Kidney epithelial cell (primary cell): ENCODE measurements at regions not wholly inside any gene's neighbourhood (a gene's known extent, or its start where the extent isn't known, plus 50 kb on each side); places are given as distances from the start of the nearest gene placed in this dataset.
"Not testable (repeated sequence)": the region's sequence is repeated elsewhere in the genome, so short reads cannot be mapped to it uniquely, and the experiment has no call there.

Source experiments
- DNase-seq: peaks from one replicate; pipeline ENCODE4 v3.0.0-alpha.2; 2010; ENCODE audit warnings: low read depth
- H3K27me3 ChIP-seq: 2 replicates; pipeline ENCODE4 v1.6.0; 2011; ENCODE audit warnings: low read length; ENCODE audit not compliant: control insufficient read depth, insufficient read depth
- H3K36me3 ChIP-seq: 2 replicates; pipeline ENCODE4 v1.5.1; 2011; ENCODE audit warnings: low read length; ENCODE audit not compliant: control insufficient read depth, insufficient read depth
- H3K4me3 ChIP-seq: 2 replicates; pipeline ENCODE4 v1.5.1; 2011; ENCODE audit warnings: low read depth, mild to moderate bottlenecking, control low read depth, low read length
- TF ChIP-seq, protein P1 (sequence below): IDR thresholded peaks from 2 replicates; pipeline ENCODE4 v1.5.1; 2011; ENCODE audit warnings: mild to moderate bottlenecking, moderate library complexity, low read length, control low read depth, inconsistent platforms; ENCODE audit not compliant: insufficient read depth, poor library complexity, severe bottlenecking

DNA sequence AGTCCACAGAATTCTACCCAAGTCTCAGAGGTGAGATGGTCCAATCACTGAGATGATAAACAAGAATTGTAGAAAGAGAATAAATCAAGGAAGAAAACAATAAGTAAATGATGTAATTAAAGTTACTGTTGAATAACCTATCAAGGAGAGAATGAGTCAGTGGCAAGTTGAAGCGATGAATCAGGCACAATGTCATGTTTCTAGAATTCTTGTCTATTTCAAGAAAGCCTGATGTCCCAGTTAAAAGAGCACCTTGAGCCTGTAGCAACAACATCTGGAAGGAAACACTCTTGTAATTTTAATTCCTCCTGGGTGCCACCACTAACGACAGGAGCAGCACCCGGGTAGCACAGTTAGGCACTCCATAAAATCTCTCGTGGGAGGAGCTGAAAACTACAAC, 67.9 kb upstream of the SLC35C1 start:
- Histone ChIP-seq H3K36me3 (no peaks in the 10 kb centered on the region), H3K27me3 (peaks cover 2% of the 10 kb centered on the region), H3K4me3 (no peak overlapping the region)
- TF ChIP-seq, protein P1, sequence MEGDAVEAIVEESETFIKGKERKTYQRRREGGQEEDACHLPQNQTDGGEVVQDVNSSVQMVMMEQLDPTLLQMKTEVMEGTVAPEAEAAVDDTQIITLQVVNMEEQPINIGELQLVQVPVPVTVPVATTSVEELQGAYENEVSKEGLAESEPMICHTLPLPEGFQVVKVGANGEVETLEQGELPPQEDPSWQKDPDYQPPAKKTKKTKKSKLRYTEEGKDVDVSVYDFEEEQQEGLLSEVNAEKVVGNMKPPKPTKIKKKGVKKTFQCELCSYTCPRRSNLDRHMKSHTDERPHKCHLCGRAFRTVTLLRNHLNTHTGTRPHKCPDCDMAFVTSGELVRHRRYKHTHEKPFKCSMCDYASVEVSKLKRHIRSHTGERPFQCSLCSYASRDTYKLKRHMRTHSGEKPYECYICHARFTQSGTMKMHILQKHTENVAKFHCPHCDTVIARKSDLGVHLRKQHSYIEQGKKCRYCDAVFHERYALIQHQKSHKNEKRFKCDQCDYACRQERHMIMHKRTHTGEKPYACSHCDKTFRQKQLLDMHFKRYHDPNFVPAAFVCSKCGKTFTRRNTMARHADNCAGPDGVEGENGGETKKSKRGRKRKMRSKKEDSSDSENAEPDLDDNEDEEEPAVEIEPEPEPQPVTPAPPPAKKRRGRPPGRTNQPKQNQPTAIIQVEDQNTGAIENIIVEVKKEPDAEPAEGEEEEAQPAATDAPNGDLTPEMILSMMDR: no peak
- peak; percentile 10 for DNase-seq

DNA sequence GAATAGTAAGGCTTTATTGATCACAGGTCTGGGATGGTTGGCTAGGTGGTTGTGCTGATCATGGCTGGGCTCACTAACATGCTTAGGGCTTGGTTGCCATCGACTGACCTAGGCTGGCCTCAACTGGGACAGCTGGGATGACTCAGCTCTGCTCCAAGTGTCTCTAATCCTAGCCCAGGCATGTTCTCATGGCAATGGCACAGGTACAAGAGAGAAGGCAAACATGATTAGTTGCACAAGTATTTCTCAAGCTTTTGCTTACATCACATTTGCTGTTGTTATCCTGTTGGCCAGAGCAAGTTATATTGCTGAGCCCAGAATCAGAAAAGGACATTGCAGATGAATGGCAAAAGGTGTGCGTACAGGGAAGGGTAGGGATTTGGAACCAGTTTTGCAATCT, 68.5 kb upstream of the SLC35C1 start:
- no peak for DNase-seq
- Histone ChIP-seq H3K27me3 (peaks cover 2% of the 10 kb centered on the region), H3K4me3 (no peak overlapping the region), H3K36me3 (no peaks in the 10 kb centered on the region)
- TF ChIP-seq, protein P1: no peak

DNA sequence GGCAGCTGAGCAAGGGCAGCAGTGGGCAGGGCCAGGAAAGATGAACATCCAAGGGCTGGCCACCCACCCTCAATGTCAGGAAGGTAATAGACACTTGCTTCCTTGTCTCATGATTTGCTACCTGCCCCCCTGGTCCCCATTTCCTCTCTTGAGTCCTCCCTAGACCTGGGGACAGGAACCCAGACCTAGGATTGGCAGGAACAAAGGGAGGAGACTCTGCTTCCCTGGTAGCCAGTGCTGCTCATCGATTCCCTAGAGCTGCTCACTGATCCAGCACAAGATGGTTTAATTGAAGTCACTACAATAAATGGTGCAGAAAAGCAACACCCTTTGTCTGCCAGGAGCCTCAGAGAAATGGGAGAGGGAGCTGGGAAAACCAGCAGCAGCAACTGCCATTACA, 67.8 kb upstream of the CHST1 start:
- H3K36me3 ChIP-seq: no peaks in the 10 kb centered on the region
- H3K27me3 ChIP-seq: peaks cover 2% of the 10 kb centered on the region
- TF ChIP-seq, protein P1: no peak
- no peak for DNase-seq
- H3K4me3 ChIP-seq: no peak overlapping the region

DNA sequence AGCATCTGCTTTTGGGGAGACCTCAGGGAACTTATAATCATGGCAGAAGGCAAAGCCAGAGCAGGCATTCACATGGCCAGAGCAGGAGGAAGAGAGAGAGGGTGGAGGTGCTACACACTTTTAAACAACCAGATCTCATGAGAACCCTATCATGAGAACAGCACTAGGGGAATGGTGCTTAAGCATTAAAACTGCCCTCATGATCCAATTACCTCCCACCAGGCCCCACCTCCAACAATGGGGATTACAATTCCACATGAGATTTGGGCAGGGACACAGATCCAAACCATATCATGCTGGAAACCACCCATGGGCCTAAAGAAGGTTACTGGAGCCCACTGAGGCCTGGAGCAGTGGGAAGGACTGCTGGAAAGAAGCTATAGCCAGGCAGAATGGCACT, 66.9 kb upstream of the CHST1 start:
- TF ChIP-seq, protein P1: no peak
- no peaks in the 10 kb centered on the region for H3K36me3 ChIP-seq

DNA sequence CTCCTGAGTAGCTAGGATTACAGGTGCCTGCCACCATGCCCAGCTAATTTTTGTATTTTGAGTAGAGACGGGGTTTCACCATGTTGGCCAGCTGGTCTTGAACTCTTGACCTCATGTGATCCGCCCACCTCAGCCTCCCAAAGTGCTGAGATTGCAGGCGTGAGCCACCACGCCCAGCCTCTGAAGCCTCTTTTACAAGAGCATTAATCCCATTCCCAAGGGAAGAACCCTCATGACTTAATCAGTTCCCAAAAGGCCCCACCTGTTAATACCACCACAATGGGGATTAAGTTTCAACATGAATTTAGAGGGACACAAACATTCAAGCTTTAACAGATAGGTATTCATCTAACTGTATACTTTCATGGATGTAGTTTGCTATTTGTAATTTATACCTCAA, 65.7 kb upstream of the CHST1 start:
- H3K4me3 ChIP-seq, H3K36me3 ChIP-seq, DNase-seq, H3K27me3 ChIP-seq: not testable (repeated sequence)

More for the DNA sequence above, 66.9 kb upstream of the CHST1 start:
- DNase-seq: no peak
- Histone ChIP-seq H3K27me3 (peaks cover 2% of the 10 kb centered on the region), H3K4me3 (no peak overlapping the region)

DNA sequence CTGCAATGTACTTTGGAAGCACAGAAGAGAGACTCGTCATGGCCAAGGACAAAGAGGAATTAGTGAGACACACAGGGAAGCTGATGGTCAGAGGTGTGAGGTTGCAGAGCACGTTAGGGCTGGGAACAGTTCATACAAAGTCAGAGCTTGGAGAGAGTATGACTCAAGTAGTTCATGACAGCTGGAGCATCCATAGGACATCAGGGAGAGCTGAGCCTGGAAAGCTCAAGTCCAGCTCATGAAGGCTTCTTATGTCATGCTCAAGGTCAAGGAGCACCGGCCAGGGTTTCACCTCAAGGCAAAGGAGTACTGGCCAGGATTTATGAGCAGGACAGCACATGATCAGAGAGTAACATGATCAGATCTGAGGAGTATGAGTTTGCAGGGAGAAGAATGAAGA, 64.6 kb upstream of the CHST1 start:
- Histone ChIP-seq H3K36me3 (no peaks in the 10 kb centered on the region), H3K4me3 (no peak overlapping the region), H3K27me3 (peaks cover 5% of the 10 kb centered on the region)
- DNase-seq: no peak
- TF ChIP-seq, protein P1: no peak
